HUES64 (cell line): ENCODE measurements at regions not wholly inside any gene's neighbourhood (a gene's known extent, or its start where the extent isn't known, plus 50 kb on each side); places are given as distances from the start of the nearest gene placed in this dataset.

Source experiments
- H3K27ac ChIP-seq: 2 replicates; pipeline ENCODE4 v1.7.0; 2013; ENCODE audit warnings: low read depth, low read length, inconsistent platforms
- H3K27me3 ChIP-seq: 2 replicates; pipeline ENCODE4 v1.6.1; 2013; ENCODE audit warnings: mild to moderate bottlenecking, low read length; ENCODE audit not compliant: insufficient read depth
- H3K36me3 ChIP-seq: 2 replicates; pipeline ENCODE4 v1.6.1; 2013; ENCODE audit warnings: mild to moderate bottlenecking, low read length; ENCODE audit not compliant: insufficient read depth
- H3K4me1 ChIP-seq: 2 replicates; pipeline ENCODE4 v1.6.1; 2013; ENCODE audit warnings: mild to moderate bottlenecking, low read length, moderate library complexity; ENCODE audit not compliant: insufficient read depth
- H3K4me3 ChIP-seq: 2 replicates; pipeline ENCODE4 v1.5.1; 2013; ENCODE audit warnings: mild to moderate bottlenecking, low read length, moderate library complexity
- H3K9ac ChIP-seq: 2 replicates; pipeline ENCODE4 v1.6.1; 2013; ENCODE audit warnings: mild to moderate bottlenecking, low read depth, low read length
- H3K9me3 ChIP-seq: 2 replicates; pipeline ENCODE4 v1.6.1; 2013; ENCODE audit warnings: low read depth, low read length; ENCODE audit not compliant: insufficient read depth
- WGBS: fragments of 150-250, 120-280 bp; methylation state at CpG from one replicate; pipeline ENCODE4 v1.1.7; 2013; ENCODE audit warnings: missing lambda C conversion rate; 5-methylcytosine and 5-hydroxymethylcytosine counted together

DNA sequence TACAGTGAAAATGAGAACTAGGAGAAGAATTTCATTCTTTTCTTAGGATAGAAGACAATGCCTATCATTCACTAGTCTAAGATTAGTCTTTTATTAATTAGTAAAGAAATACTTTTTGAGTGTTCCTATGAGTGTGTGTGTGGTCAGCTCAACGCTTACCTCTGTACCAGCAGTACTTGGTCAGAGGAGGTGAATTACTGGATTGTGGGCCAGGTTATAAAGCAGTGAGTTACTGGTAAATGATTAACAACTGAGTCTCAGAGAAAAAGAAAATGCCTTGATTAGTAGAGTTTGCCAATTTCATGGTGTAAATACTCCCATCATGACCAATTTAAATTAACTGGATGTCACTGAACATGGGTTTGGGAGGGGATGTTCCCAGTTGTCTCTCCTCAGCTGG is 444.6 kb downstream of the STIM2 start:
- H3K9me3 ChIP-seq = peaks cover 8% of the 10 kb centered on the region; the same call in 1 of the 2 replicates
- H3K36me3 ChIP-seq = no peaks in the 10 kb centered on the region
- no peaks in the 10 kb centered on the region for H3K27me3 ChIP-seq
- no peak overlapping the region for H3K27ac ChIP-seq
- no peak overlapping the region for H3K9ac ChIP-seq
- H3K4me3 ChIP-seq = no peak overlapping the region
- H3K4me1 ChIP-seq = no peaks in the 10 kb centered on the region
- WGBS = no CpG with 5 or more reads among the region's 1 CpG

DNA sequence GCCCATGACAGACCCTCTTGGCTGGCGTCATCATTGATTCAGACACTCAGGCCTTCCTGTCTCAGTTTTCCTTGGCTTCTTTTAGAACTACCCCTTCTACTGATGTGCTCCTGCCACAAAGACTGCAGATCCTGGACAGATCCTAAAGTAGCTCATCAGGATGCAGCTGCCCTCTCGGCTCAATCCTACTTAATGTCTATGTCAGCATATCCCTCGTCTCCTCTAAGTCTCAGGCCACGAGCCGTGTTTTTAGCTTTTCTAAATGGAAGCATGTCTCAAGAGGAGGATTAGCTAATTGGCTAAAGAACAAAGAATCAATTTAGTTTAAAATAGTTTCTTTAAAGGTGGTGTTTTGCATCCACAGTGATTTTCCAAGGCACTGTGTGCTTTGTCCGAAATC is 447.7 kb downstream of the STIM2 start:
- Histone ChIP-seq H3K27me3 (no peaks in the 10 kb centered on the region), H3K27ac (no peak overlapping the region), H3K9me3 (no peaks in the 10 kb centered on the region), H3K4me3 (no peak overlapping the region), H3K4me1 (no peaks in the 10 kb centered on the region), H3K36me3 (no peaks in the 10 kb centered on the region), H3K9ac (no peak overlapping the region)
- WGBS = 91% methylated on average over 6 of the region's 6 CpGs

DNA sequence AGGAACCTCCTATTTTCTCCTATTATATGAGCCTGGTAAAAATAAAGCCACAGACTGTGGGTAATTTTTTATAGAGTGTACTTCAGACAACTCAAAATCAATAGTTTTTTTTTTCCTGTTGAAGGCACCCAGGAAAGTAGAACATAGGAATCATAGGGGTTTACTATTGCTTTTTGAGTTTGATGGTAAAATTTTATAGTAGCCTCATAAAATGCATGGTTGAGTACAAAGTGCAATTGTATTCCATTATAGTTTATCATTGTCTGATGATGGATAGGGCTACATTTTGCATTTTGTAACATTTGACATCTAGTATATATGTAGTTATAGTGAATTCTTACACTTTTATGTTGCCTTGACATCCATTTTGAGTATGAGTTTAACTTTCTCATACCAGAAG is 455.0 kb downstream of the STIM2 start:
- Histone ChIP-seq H3K27ac (no peak overlapping the region), H3K4me3 (no peak overlapping the region), H3K9me3 (no peaks in the 10 kb centered on the region), H3K4me1 (peaks cover 10% of the 10 kb centered on the region), H3K36me3 (no peaks in the 10 kb centered on the region), H3K27me3 (no peaks in the 10 kb centered on the region), H3K9ac (no peak overlapping the region)

DNA sequence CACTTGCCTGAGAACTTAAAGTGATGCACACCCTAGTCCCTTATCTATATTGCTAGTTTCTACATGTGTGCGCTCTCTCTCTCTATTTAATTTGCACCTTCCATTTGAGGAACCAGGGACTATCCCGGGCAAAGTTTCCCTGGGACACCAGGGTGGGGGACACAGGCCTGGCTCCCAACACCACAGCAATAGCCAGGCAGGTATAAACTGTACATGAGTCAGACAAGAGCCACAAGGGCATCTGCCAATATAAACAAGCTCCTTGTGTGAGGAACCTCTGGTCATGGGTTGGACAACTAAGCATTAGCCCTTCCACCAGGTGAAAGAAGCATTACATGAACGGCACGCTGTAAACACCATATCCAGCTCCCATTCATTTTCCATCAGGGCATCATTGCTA is 455.5 kb downstream of the STIM2 start:
- H3K27ac ChIP-seq = no peak overlapping the region
- no peak overlapping the region for H3K9ac ChIP-seq
- H3K9me3 ChIP-seq = no peaks in the 10 kb centered on the region
- H3K4me3 ChIP-seq = no peak overlapping the region
- no peaks in the 10 kb centered on the region for H3K36me3 ChIP-seq
- H3K27me3 ChIP-seq = no peaks in the 10 kb centered on the region
- H3K4me1 ChIP-seq = peaks cover 10% of the 10 kb centered on the region
- 71% methylated on average over 4 of the region's 4 CpGs for WGBS

DNA sequence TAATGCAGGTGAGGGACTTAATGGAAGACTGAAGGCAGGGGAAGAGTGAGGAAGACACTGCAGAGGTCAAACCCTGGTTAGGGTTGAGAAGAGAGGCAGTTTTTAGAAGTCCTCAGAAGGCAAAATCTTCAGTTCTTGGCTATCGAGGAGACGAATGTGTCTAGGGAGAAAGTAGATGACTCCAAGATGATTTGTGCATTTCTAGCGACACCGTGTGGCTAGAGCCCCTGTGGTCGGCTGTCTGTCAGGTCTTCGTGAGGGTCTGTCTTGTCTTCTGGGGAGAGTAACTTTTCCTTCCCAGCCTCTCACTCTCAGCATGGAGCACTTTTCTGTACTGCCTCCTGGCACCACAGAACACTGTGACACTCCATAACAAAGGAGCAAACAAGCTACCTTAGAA is 458.1 kb downstream of the STIM2 start:
- H3K9ac ChIP-seq = no peak overlapping the region
- WGBS = 31% methylated on average over 6 of the region's 6 CpGs
- H3K4me3 ChIP-seq = no peak overlapping the region
- H3K27me3 ChIP-seq = no peaks in the 10 kb centered on the region
- H3K9me3 ChIP-seq = no peaks in the 10 kb centered on the region
- peaks cover 10% of the 10 kb centered on the region for H3K4me1 ChIP-seq
- H3K27ac ChIP-seq = no peak overlapping the region
- no peaks in the 10 kb centered on the region for H3K36me3 ChIP-seq

DNA sequence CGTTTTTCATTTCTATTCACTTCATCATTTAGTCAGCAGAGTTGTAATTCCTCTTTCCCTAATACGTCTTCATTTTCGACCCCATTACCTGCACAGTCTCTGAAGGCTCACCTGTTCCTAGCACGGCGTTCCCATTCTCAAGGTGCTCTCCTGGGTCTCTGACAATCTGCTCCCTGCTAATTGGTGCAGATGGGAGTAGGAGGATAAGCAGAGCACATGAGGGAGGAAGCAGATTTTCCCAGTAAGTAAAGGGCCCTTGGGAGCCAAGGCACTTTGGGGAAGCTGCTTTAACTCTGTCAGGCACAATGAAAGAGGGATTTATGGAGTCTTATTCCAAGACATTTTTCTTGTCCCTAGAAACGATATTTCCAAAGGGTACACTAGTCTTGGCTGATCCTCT is 466.4 kb downstream of the STIM2 start:
- no peaks in the 10 kb centered on the region for H3K27me3 ChIP-seq
- WGBS = 90% methylated on average over 5 of the region's 6 CpGs
- H3K4me1 ChIP-seq = 0 out of 2 replicates have a peak, but pooled peaks cover 3% of the 10 kb centered on the region
- H3K27ac ChIP-seq = no peak overlapping the region
- no peak overlapping the region for H3K4me3 ChIP-seq
- no peaks in the 10 kb centered on the region for H3K36me3 ChIP-seq
- no peaks in the 10 kb centered on the region for H3K9me3 ChIP-seq
- no peak overlapping the region for H3K9ac ChIP-seq

DNA sequence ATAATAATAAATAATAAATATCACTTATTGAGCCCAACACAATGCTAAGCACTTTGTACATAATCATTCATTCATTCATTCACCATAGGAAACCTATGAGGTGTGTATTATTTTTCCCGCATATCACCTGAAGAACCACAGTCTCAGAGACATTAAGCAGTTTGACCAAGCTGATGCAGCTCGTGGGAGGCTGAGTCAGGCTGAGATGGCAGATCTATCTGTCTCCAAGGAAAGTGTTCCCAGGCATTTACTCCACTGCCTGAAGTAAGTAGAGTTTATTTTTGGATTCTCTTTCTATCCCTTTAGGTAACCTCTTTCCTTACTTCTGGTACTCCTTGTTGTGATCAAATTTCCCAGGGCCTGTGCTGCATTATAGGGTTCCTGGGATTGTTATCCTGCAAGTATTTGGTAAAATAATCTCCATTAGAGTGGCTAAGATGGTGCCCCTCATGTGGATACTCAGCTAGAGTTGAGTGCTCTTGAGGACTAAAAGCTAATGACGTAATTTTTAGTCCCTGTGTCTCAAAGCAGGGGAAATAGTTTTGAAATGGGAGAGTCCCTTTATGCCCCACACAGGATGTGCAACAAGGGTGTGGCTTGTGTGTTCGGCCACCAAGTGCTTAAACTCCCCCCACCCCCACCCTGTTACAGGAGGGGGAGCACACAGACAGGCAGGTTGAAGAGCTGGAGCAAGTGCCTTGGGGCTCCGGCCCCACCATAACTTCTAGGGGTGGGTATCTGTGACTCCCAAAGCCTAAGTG is 467.0 kb downstream of the STIM2 start:
- 95% methylated on average over 5 of the region's 5 CpGs for WGBS
- no peaks in the 10 kb centered on the region for H3K36me3 ChIP-seq

DNA sequence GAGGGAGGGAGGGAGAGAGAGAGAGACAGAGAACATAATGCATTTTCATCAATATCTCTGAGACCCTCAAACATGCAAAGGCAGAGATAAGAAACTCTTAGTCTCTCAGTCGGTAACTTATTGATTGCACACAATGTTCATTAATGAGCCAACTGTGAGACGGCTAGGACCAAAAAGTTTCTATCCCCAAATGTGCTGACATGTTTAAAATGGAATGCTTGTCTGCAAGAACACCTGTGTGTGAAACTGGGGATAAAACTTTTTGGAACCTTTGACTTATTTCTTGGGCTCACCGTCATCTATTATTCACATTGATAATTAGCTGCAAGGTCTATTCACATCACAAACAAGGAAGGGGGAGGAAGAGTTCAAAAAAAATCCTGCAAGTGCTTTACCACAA is 477.9 kb downstream of the STIM2 start:
- no peaks in the 10 kb centered on the region for H3K36me3 ChIP-seq
- 88% methylated on average over 2 of the region's 3 CpGs for WGBS
- no peaks in the 10 kb centered on the region for H3K4me1 ChIP-seq
- no peaks in the 10 kb centered on the region for H3K27me3 ChIP-seq
- no peak overlapping the region for H3K9ac ChIP-seq
- H3K27ac ChIP-seq = no peak overlapping the region
- no peak overlapping the region for H3K4me3 ChIP-seq
- no peaks in the 10 kb centered on the region for H3K9me3 ChIP-seq

More for the DNA sequence above, 467.0 kb downstream of the STIM2 start:
- no peaks in the 10 kb centered on the region for H3K27me3 ChIP-seq
- no peak overlapping the region for H3K4me3 ChIP-seq
- no peak overlapping the region for H3K27ac ChIP-seq
- H3K9ac ChIP-seq = no peak overlapping the region
- H3K9me3 ChIP-seq = no peaks in the 10 kb centered on the region
- H3K4me1 ChIP-seq = 0 out of 2 replicates have a peak, but pooled peaks cover 3% of the 10 kb centered on the region

DNA sequence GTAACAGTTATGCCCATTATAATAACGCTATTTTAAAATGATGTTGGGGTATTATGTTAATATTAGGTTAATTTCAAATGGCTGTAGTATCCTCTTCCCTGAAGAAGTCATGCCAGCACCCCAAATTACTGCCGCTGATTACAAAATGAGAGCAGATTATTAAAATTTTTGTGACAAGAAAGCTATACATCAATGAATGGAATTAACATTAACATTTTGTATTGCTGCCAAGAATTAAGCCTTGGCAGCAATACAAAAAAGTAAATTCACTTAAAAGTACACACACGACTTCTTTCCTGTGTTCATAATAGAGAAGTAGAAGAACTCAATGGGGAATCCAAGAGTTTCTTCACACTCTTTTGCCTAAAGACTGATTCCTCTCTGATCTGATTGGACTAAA is 482.8 kb downstream of the STIM2 start:
- no peaks in the 10 kb centered on the region for H3K36me3 ChIP-seq
- no peak overlapping the region for H3K27ac ChIP-seq
- no peaks in the 10 kb centered on the region for H3K4me1 ChIP-seq
- H3K4me3 ChIP-seq = no peak overlapping the region
- H3K9me3 ChIP-seq = no peaks in the 10 kb centered on the region
- no peak overlapping the region for H3K9ac ChIP-seq
- no CpG with 5 or more reads among the region's 3 CpGs for WGBS
- no peaks in the 10 kb centered on the region for H3K27me3 ChIP-seq

DNA sequence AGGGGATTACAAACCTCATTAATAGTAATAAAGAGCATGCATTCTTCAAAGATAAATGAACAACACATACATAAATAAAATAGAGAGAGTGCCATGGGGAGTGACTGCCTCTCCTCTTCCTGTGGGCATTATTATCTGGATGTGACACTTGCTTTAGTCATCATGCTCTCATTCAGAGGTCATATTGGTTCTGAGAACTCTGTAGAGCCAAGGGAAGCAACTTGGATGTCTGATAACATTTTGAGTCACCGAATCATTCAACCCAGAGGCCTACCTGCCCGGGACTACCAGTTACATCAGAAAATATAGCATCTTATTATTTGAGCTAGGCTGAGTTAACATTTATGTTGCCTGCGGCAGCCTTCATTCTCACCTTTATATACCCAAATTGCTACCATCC is 489.5 kb downstream of the STIM2 start:
- no peaks in the 10 kb centered on the region for H3K9me3 ChIP-seq
- no peaks in the 10 kb centered on the region for H3K36me3 ChIP-seq
- WGBS = 86% methylated on average over 3 of the region's 3 CpGs
- H3K4me1 ChIP-seq = no peaks in the 10 kb centered on the region
- H3K27ac ChIP-seq = no peak overlapping the region
- H3K9ac ChIP-seq = no peak overlapping the region
- H3K4me3 ChIP-seq = no peak overlapping the region
- H3K27me3 ChIP-seq = no peaks in the 10 kb centered on the region

DNA sequence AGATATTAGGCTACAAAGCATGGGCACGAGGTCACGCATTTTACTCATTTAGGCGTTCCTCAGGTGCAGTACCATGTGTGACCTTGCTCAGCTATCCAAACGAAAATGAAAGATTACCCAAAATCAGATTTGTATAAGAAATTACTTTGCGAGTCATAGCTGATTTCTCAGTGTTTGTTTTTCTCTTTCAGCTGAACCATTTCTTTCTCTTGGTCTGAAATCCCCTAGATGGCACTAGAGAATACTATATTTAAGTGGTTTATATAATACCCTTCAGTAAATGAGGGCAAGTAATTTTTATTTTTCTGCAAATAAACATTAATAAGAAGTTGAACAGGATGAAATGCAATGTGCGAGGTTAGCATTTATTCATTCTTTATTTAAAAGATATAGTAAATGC is 496.6 kb downstream of the STIM2 start:
- H3K9ac ChIP-seq = no peak overlapping the region
- H3K27ac ChIP-seq = no peak overlapping the region
- H3K36me3 ChIP-seq = no peaks in the 10 kb centered on the region
- no peaks in the 10 kb centered on the region for H3K9me3 ChIP-seq
- no peaks in the 10 kb centered on the region for H3K27me3 ChIP-seq
- WGBS = 76% methylated on average over 5 of the region's 6 CpGs
- peaks cover 13% of the 10 kb centered on the region for H3K4me1 ChIP-seq
- H3K4me3 ChIP-seq = no peak overlapping the region

DNA sequence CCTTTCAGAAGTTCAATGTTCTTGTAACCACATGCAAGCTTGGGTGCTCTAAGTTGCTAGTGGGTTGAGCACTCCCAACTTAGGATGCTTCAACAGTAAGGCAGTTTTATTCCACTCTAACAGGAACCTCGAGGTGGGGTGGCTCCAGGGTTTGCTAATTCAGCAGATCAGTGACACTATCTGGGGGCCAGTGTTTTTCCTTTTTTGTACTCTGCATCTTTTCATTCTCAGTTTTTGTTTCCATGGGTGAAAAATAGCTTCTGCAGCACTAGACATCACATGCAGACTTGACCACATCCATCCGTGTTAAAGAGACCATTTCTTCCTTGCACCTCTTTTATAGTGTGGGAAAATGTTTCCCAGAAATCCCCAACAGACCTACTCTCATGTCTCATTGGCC is 497.6 kb downstream of the STIM2 start:
- Histone ChIP-seq H3K27me3 (no peaks in the 10 kb centered on the region), H3K36me3 (no peaks in the 10 kb centered on the region), H3K4me1 (peaks cover 13% of the 10 kb centered on the region), H3K9me3 (no peaks in the 10 kb centered on the region), H3K27ac (no peak overlapping the region), H3K9ac (no peak overlapping the region), H3K4me3 (no peak overlapping the region)
- WGBS = 91% methylated on average over 2 of the region's 2 CpGs
